ENCODE measurements at regions not wholly inside any gene's neighbourhood (a gene's known extent, or its start where the extent isn't known, plus 50 kb on each side); places are given as distances from the start of the nearest gene placed in this dataset.

- TF ChIP-seq CTCF (IDR thresholded peaks at IDR 0.05) (no peak), POLR2A (IDR thresholded peaks at IDR 0.05) (no peak)
Observed at GRCh38 chrX:87901060-87901459, 383.5 kb downstream of the KLHL4 start.

Data from Peyer's patch (tissue), 4 donors.